Activated CD4-positive, alpha-beta T cell treated with anti-CD3 and anti-CD28 coated beads for 36 hours (primary cell): ENCODE measurements at regions not wholly inside any gene's neighbourhood (a gene's known extent, or its start where the extent isn't known, plus 50 kb on each side); places are given as distances from the start of the nearest gene placed in this dataset.

Experiments used
- ATAC-seq: fragments of 200-7000 bp; cut with Tn5 transposase; one replicate; pipeline ENCODE4 v1.10.0; 2021; ENCODE audit warnings: mild to moderate bottlenecking, moderate library complexity
- CTCF ChIA-PET: fragments of 350-600 bp; sonication (Branson Sonifier 250); formaldehyde crosslinking; loops from one replicate; lab custom pipeline; 2021; ENCODE audit warnings: antibody characterized with exemption; lab: Charles Lee
- POLR2A ChIA-PET: fragments of 350-600 bp; sonication (Branson Sonifier 250); formaldehyde crosslinking; loops from one replicate; lab custom pipeline; 2021; ENCODE audit warnings: antibody characterized with exemption, inconsistent platforms; lab: Charles Lee
- DNase-seq: peaks from one replicate; pipeline ENCODE4 v3.0.0-alpha.2; 2020
- H3K27ac Mint-ChIP-seq: one replicate; pipeline ENCODE4 v1.8.0; 2021; ENCODE audit warnings: mixed read lengths
- H3K27me3 Mint-ChIP-seq: one replicate; pipeline ENCODE4 v1.8.0; 2021; ENCODE audit warnings: mixed read lengths
- H3K36me3 Mint-ChIP-seq: one replicate; pipeline ENCODE4 v1.8.0; 2021; ENCODE audit warnings: low read depth, mixed read lengths
- H3K4me1 Mint-ChIP-seq: one replicate; pipeline ENCODE4 v1.8.0; 2021; ENCODE audit warnings: mixed read lengths
- H3K4me3 Mint-ChIP-seq: one replicate; pipeline ENCODE4 v1.8.0; 2021; ENCODE audit warnings: mild to moderate bottlenecking, moderate library complexity, mixed read lengths
- H3K9me3 Mint-ChIP-seq: one replicate; pipeline ENCODE4 v1.8.0; 2021; ENCODE audit warnings: low read depth, mixed read lengths
- intact Hi-C, 2 experiments: fragments of 100-400 bp; cut with DNase I in 1 of 2; cut with micrococcal nuclease in 1 of 2; formaldehyde crosslinking; loops; one replicate each; pipeline versions ENCODE4 v1.14.2 to v1.15.1; 2022 to 2024; cut with DNase I, micrococcal nuclease

GRCh38 chr5:10153808-10154537, 95.7 kb downstream of the ATPSCKMT start:
- Mint-ChIP-seq H3K36me3 (no peaks in the 10 kb centered on the region), H3K4me3 (no peak overlapping the region), H3K4me1 (no peaks in the 10 kb centered on the region), H3K9me3 (no peaks in the 10 kb centered on the region), H3K27ac (no peak overlapping the region), H3K27me3 (peaks cover 2% of the 10 kb centered on the region)
- ChIA-PET POLR2A (no interaction called here), CTCF (no interaction called here)
- intact Hi-C loops, result no loop called here
- ATAC-seq (no peak), DNase-seq (no peak)

DNA sequence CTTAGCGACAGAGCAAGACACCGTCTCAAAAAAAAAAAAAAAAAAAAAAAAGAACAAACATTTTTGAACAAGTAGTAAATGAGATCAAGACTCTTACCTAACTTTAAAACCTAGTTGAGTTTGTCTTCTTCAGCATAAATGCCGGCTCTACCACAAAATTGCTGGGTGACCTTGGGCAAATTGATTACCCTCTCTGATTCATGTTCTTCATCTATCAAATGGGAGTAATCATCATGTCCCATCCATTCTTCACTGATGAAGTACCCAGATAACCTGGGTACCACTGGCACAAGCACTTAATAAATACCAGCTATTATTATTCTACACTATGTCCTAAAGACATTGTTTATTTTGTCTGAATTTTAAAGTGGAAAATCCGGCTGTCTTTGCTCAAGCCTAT, 96.3 kb downstream of the ATPSCKMT start:
- Mint-ChIP-seq H3K36me3 (no peaks in the 10 kb centered on the region), H3K9me3 (no peaks in the 10 kb centered on the region), H3K4me1 (no peaks in the 10 kb centered on the region), H3K27ac (no peak overlapping the region), H3K4me3 (no peak overlapping the region), H3K27me3 (peaks cover 2% of the 10 kb centered on the region)
- DNase-seq, result no peak
- ATAC-seq, result no peak
- intact Hi-C loops, result no loop called here
- ChIA-PET CTCF (no interaction called here), POLR2A (no interaction called here)

DNA sequence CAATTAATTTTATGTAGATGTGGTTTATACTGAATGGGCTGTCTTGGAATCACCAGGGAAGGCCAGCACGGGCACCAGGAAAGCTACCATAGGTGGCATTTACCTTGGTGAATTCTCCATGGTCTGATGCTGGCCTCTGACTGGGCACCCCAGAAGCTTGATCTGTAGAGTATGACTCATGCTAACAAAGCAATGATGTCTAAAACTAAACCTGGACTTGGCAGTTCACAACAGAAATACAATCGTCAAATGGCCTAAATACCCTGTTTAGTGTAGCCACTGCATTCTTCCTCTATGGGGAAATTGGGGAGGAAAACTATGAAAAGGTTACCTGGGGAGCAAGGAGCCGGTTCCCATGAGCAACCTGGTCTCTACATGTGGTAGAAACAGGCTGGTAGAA, 98.0 kb downstream of the ATPSCKMT start:
- intact Hi-C loops, result no loop called here
- no peaks in the 10 kb centered on the region for H3K36me3 Mint-ChIP-seq

DNA sequence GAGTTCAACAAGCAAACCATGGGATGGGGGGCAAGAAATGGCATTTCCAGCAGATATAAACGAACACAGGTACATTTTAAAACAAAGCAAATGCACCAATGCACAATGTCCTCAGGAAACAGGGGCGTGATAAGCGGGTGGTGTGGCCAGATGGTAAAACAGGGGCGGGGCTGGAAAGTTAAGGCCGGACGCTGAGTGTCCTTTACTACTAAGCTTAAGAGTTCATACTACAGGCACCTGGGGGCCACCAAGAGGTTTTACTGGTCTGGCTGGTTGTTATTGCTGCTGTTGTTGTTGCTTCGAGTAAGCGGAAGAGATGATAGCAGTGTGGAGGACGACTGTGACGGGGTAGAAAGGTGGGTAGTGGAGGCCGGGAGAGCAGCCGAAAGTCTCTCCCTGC, 99.8 kb downstream of the ATPSCKMT start:
- no peaks in the 10 kb centered on the region for H3K36me3 Mint-ChIP-seq
- H3K4me1 Mint-ChIP-seq, result no peaks in the 10 kb centered on the region
- ATAC-seq (no peak), DNase-seq (no peak)
- ChIA-PET CTCF (no interaction called here), POLR2A (no interaction called here)
- H3K27me3 Mint-ChIP-seq, result no peaks in the 10 kb centered on the region
- intact Hi-C loops, result no loop called here
- no peaks in the 10 kb centered on the region for H3K9me3 Mint-ChIP-seq
- H3K4me3 Mint-ChIP-seq, result no peak overlapping the region
- no peak overlapping the region for H3K27ac Mint-ChIP-seq

More for the DNA sequence above, 98.0 kb downstream of the ATPSCKMT start:
- POLR2A ChIA-PET, result no interaction called here
- CTCF ChIA-PET, result interaction anchor here (0.6 kb wide), 2 partner anchors 335 to 787 kb away, joined by 3 read pairs; no protein-coding TSS in a partner anchor
- DNase-seq (no peak), ATAC-seq (no peak)
- Mint-ChIP-seq H3K27me3 (peaks cover 2% of the 10 kb centered on the region), H3K9me3 (no peaks in the 10 kb centered on the region), H3K4me3 (no peak overlapping the region), H3K4me1 (no peaks in the 10 kb centered on the region), H3K27ac (no peak overlapping the region)

- no peaks in the 10 kb centered on the region for H3K4me1 Mint-ChIP-seq
- DNase-seq (no peak), ATAC-seq (no peak)
- CTCF ChIA-PET, result no interaction called here
- no peaks in the 10 kb centered on the region for H3K36me3 Mint-ChIP-seq
- H3K27me3 Mint-ChIP-seq, result no peaks in the 10 kb centered on the region
- H3K27ac Mint-ChIP-seq, result no peak overlapping the region
- no peaks in the 10 kb centered on the region for H3K9me3 Mint-ChIP-seq
- POLR2A ChIA-PET, result no interaction called here
- no peak overlapping the region for H3K4me3 Mint-ChIP-seq
- intact Hi-C loops, result no loop called here
These were observed 103.7 kb downstream of the ATPSCKMT start for GRCh38 chr5:10145923-10146401.

- H3K27me3 Mint-ChIP-seq, result no peaks in the 10 kb centered on the region
- no peaks in the 10 kb centered on the region for H3K9me3 Mint-ChIP-seq
- ATAC-seq (no peak), DNase-seq (no peak)
- CTCF ChIA-PET, result no interaction called here
- H3K27ac Mint-ChIP-seq, result no peak overlapping the region
- H3K4me1 Mint-ChIP-seq, result no peaks in the 10 kb centered on the region
- POLR2A ChIA-PET, result no interaction called here
- H3K4me3 Mint-ChIP-seq, result no peak overlapping the region
- intact Hi-C loops, result no loop called here
- no peaks in the 10 kb centered on the region for H3K36me3 Mint-ChIP-seq
These were observed 105.6 kb downstream of the ATPSCKMT start for GRCh38 chr5:10144040-10144439.

GRCh38 chr5:10140195-10140973, 109.3 kb downstream of the ATPSCKMT start:
- Mint-ChIP-seq H3K27me3 (no peaks in the 10 kb centered on the region), H3K4me3 (no peak overlapping the region), H3K27ac (no peak overlapping the region), H3K36me3 (no peaks in the 10 kb centered on the region), H3K4me1 (no peaks in the 10 kb centered on the region), H3K9me3 (no peaks in the 10 kb centered on the region)
- DNase-seq, result no peak
- POLR2A ChIA-PET, result no interaction called here
- ATAC-seq, result no peak
- CTCF ChIA-PET, result no interaction called here
- intact Hi-C loops, result no loop called here

DNA sequence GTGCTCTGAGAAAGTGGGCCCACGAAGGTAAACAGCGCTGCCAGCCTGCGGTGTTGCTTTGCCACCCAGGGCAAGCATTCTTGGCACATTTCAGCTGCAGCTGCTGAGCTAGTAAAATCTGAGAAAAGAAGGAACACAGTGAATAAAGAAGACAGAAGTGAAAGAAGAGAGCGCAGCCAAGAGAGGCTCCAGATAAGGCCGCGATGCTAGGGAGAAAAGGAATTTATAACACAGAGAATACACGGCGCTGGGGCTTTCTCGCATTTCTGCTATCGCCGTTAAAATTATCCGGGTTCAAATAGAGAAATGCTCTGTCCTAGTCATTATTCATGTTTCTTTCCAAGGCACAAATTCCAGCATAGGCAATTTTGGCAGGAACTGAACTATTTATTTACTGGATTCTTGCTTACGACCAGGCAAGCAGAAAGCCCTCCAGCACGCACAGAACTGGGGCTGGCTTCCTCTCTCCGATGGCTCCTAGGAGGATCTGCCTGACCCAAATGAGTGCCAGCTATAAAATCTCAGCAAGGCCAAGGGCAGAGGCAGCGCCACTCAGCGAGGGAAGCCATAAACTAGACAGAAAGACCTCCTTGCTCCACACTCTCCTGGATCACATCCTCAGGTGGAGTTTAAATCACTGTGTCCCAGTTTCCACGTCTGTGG, 111.2 kb downstream of the ATPSCKMT start:
- ChIA-PET CTCF (no interaction called here), POLR2A (no interaction called here)
- H3K36me3 Mint-ChIP-seq, result no peaks in the 10 kb centered on the region
- ATAC-seq, result no peak
- H3K27me3 Mint-ChIP-seq, result no peaks in the 10 kb centered on the region
- no peak overlapping the region for H3K27ac Mint-ChIP-seq
- intact Hi-C loops, result no loop called here
- H3K4me3 Mint-ChIP-seq, result no peak overlapping the region
- H3K4me1 Mint-ChIP-seq, result no peaks in the 10 kb centered on the region
- no peaks in the 10 kb centered on the region for H3K9me3 Mint-ChIP-seq
- no peak for DNase-seq

DNA sequence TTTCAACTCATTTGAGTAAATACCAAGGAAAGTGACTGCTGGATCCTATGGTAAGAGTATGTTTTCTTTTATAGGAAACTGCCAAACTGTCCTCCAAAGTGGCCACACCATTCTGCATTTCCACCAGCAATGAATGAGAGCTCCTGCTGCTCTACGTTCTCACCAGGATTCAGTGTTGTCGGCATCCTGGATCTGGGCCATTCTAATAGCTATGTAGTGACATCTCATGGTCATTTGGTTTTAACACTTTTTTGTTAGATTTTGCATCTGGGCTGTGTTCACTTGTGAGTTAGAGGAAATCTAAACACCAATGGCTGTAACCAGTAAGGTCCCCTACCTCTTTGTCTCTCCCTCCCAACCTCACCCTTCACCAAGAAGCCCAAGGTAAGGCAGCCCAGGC, 115.9 kb downstream of the ATPSCKMT start:
- H3K36me3 Mint-ChIP-seq, result no peaks in the 10 kb centered on the region
- no peak overlapping the region for H3K27ac Mint-ChIP-seq
- CTCF ChIA-PET, result no interaction called here
- ATAC-seq, result no peak
- H3K27me3 Mint-ChIP-seq, result no peaks in the 10 kb centered on the region
- POLR2A ChIA-PET, result no interaction called here
- no peaks in the 10 kb centered on the region for H3K4me1 Mint-ChIP-seq
- H3K4me3 Mint-ChIP-seq, result no peak overlapping the region
- intact Hi-C loops, result no loop called here
- DNase-seq, result no peak
- no peaks in the 10 kb centered on the region for H3K9me3 Mint-ChIP-seq

DNA sequence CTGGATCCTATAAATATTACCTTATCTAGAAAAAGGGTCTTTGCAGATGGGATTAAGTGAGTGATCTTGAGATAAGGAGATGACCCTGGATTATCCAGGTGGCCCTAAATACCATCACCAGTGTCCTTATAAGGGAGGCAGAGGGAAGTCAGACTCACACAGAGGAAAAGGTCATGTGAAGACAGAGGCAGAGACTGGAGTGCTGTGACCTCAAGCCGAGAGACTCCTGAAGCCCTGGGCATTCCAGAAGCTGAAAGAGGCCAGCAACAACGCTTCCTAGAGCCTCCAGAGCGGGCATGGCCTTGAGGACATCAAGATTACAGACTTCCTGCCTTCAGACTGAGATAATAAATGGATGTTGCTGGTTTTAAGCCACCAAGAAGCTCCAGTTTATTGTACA, 118.8 kb downstream of the ATPSCKMT start:
- H3K4me3 Mint-ChIP-seq, result no peak overlapping the region
- POLR2A ChIA-PET, result no interaction called here
- no peaks in the 10 kb centered on the region for H3K9me3 Mint-ChIP-seq
- ATAC-seq (no peak), DNase-seq (no peak)
- no peak overlapping the region for H3K27ac Mint-ChIP-seq
- no peaks in the 10 kb centered on the region for H3K4me1 Mint-ChIP-seq
- intact Hi-C loops, result no loop called here
- no peaks in the 10 kb centered on the region for H3K36me3 Mint-ChIP-seq
- no peaks in the 10 kb centered on the region for H3K27me3 Mint-ChIP-seq
- CTCF ChIA-PET, result no interaction called here

DNA sequence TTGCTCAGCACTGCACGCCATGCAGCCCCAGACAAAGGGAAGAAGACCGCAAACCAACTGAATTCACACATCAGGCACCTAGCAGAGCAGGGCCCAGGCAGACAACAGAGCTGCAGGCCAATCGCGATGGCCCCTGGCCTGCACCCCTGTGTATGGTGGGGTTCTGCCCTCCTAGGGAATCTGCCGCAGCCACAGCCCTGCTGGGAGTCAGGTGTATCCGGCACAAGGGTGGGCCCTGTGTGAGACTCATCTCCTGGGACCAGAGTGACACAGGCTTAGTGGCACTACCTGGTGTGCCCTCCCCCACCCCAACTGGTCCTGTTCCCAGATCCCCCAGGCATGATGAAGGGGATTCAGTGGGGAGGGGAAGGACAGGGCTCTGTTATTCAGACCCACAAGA, 122.8 kb downstream of the ATPSCKMT start:
- Mint-ChIP-seq H3K4me1 (no peaks in the 10 kb centered on the region), H3K36me3 (no peaks in the 10 kb centered on the region), H3K27ac (no peak overlapping the region), H3K27me3 (no peaks in the 10 kb centered on the region), H3K4me3 (no peak overlapping the region), H3K9me3 (no peaks in the 10 kb centered on the region)
- ChIA-PET CTCF (no interaction called here), POLR2A (no interaction called here)
- intact Hi-C loops, result no loop called here
- DNase-seq (no peak), ATAC-seq (no peak)

DNA sequence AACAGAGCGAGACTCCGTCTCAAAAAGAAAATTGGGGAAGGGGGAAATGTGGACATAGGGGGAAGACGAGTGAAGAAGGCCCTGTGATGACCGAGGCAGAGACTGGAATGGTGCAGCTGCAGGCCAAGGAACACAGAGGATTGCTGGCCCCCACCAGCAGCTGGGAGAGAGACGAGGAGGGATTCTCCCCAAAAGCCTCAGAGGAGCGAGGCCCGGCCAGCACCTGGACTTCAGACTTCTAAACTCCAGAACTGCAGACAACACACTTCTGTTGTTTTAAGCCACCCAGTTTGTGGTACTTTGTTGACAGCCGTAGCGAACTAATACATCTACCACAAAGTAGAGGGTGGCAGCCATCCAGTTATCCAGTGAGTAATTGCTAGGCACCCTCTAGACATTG, 124.6 kb downstream of the ATPSCKMT start:
- Mint-ChIP-seq H3K9me3 (no peaks in the 10 kb centered on the region), H3K27ac (no peak overlapping the region), H3K36me3 (no peaks in the 10 kb centered on the region), H3K4me3 (no peak overlapping the region), H3K4me1 (no peaks in the 10 kb centered on the region), H3K27me3 (no peaks in the 10 kb centered on the region)
- DNase-seq (no peak), ATAC-seq (no peak)
- POLR2A ChIA-PET, result no interaction called here
- CTCF ChIA-PET, result no interaction called here
- intact Hi-C loops, result no loop called here
